ENCODE measurements at regions not wholly inside any gene's neighbourhood (a gene's known extent, or its start where the extent isn't known, plus 50 kb on each side); places are given as distances from the start of the nearest gene placed in this dataset.

GRCh38 chr3:26316472-26316871, 306.1 kb upstream of the LRRC3B start:
- Histone ChIP-seq H3K23me2 (ENCODE audit: low read depth, low read length) (no peaks in the 10 kb centered on the region), H4K20me1 (replicated peaks in 1 of 2; ENCODE audit: control insufficient read depth in 1 of 2, insufficient read depth in 2 of 2, low read length in 2 of 2) (no peaks in the 10 kb centered on the region), H2BK12ac (ENCODE audit: low read depth, low read length) (no peak overlapping the region), H2BK15ac (ENCODE audit: low read length) (no peak overlapping the region), H4K8ac (ENCODE audit: extremely low read depth, insufficient read depth, low read length) (no peak overlapping the region), H2AFZ (ENCODE audit: low read length) (no peak overlapping the region), H3K27me3 (replicated peaks in 1 of 4; ENCODE audit: control insufficient read depth in 3 of 4, extremely low read depth in 1 of 4, insufficient read depth in 3 of 4, low read length in 3 of 4) (peaks cover 0 to 1% (median 0%) of the 10 kb centered on the region in 4 experiments; a peak in 1 of 7 replicates), H3K18ac (ENCODE audit: extremely low read depth, low read length) (no peak overlapping the region), H3K56ac (replicated peaks; ENCODE audit: insufficient read length, low read depth, low read length) (no peak overlapping the region), H3K14ac (ENCODE audit: insufficient read length) (no peak overlapping the region), H2BK20ac (ENCODE audit: low read length) (no peak overlapping the region), H4K5ac (ENCODE audit: insufficient read length, low read depth, low read length) (no peak overlapping the region), H3K79me2 (ENCODE audit: control insufficient read depth in 1 of 2, insufficient read depth in 2 of 2, low read length in 2 of 2) (no peaks in the 10 kb centered on the region), H2BK120ac (replicated peaks; ENCODE audit: low read depth, low read length) (no peak overlapping the region), H3K4me2 (ENCODE audit: insufficient read depth in 1 of 2, low read depth in 2 of 2, low read length in 2 of 2) (no peak overlapping the region), H3K4me1 (replicated peaks in 1 of 4; ENCODE audit: control insufficient read depth in 3 of 4, insufficient read depth in 4 of 4, low read length in 3 of 4) (no peaks in the 10 kb centered on the region), H3K4ac (replicated peaks; ENCODE audit: insufficient read length, low read depth, low read length) (no peak overlapping the region), H2AK5ac (ENCODE audit: low read depth, low read length) (no peak overlapping the region), H3K27ac (ENCODE audit: low read depth, low read length) (no peak overlapping the region), H3K23ac (ENCODE audit: insufficient read length) (no peak overlapping the region), H3K4me3 (ENCODE audit: extremely low read depth in 1 of 4, insufficient read depth in 2 of 4, low read depth in 3 of 4, low read length in 4 of 4) (no peak overlapping the region), H3K9me3 (ENCODE audit: insufficient read depth in 2 of 2, low read depth in 1 of 2, low read length in 1 of 2) (no peaks in the 10 kb centered on the region), H3K79me1 (ENCODE audit: low read depth, low read length) (no peaks in the 10 kb centered on the region), H2BK5ac (ENCODE audit: low read depth, low read length) (no peak overlapping the region), H4K91ac (replicated peaks; ENCODE audit: insufficient read length, low read length) (no peak overlapping the region), H3K9ac (replicated peaks in 1 of 4; ENCODE audit: extremely low read depth in 1 of 4, low read depth in 3 of 4, low read length in 3 of 4) (no peak overlapping the region), H3K36me3 (ENCODE audit: control insufficient read depth in 2 of 4, insufficient read depth in 4 of 4, low read length in 3 of 4) (no peaks in the 10 kb centered on the region)
- DNase-seq (ENCODE audit: low read depth in 1 of 2, low spot score in 2 of 2) = no peak
- CTCF ChIA-PET (ENCODE audit: partially characterized antibody) = no interaction called here
- FAIRE-seq = no peak
- TF ChIP-seq BCL11A (IDR thresholded peaks at IDR 0.05; ENCODE audit: low read depth in 2 of 2, low read length in 2 of 2) (no peak), SP4 (IDR thresholded peaks at IDR 0.05; ENCODE audit: low read length) (no peak), CREB1 (IDR thresholded peaks at IDR 0.05) (no peak), NANOG (IDR thresholded peaks at IDR 0.05; ENCODE audit: insufficient read depth, low read depth, low read length, poor library complexity, severe bottlenecking) (no peak), CBX8 (IDR thresholded peaks at IDR 0.05; ENCODE audit: borderline replicate concordance, low read depth, low read length) (no peak), CTBP2 (IDR thresholded peaks at IDR 0.05; ENCODE audit: borderline replicate concordance, insufficient read depth, insufficient read length, low read length) (no peak), PHF8 (conservative IDR thresholded peaks at IDR 0.05; ENCODE audit: low read depth, low read length) (no peak), JUND (IDR thresholded peaks at IDR 0.05; ENCODE audit: low read length) (no peak), RAD21 (IDR thresholded peaks at IDR 0.05 in 1 of 2, conservative IDR thresholded peaks at IDR 0.05 in 1 of 2; ENCODE audit: low read depth in 2 of 2, low read length in 2 of 2) (no peak), SP1 (IDR thresholded peaks at IDR 0.05; ENCODE audit: low read depth, low read length) (no peak), RXRA (IDR thresholded peaks at IDR 0.05; ENCODE audit: insufficient read depth, low read depth, low read length) (no peak), SIX5 (IDR thresholded peaks at IDR 0.05; ENCODE audit: low read depth, low read length) (no peak), ATF2 (IDR thresholded peaks at IDR 0.05; ENCODE audit: low read length) (no peak), BACH1 (IDR thresholded peaks at IDR 0.05; ENCODE audit: low read length) (no peak)
- POLR2A ChIA-PET (ENCODE audit: partially characterized antibody) = no interaction called here
